ENCODE measurements at regions not wholly inside any gene's neighbourhood (a gene's known extent, or its start where the extent isn't known, plus 50 kb on each side); places are given as distances from the start of the nearest gene placed in this dataset.
"Not testable (repeated sequence)": the region's sequence is repeated elsewhere in the genome, so short reads cannot be mapped to it uniquely, and the experiment has no call there.

DNA sequence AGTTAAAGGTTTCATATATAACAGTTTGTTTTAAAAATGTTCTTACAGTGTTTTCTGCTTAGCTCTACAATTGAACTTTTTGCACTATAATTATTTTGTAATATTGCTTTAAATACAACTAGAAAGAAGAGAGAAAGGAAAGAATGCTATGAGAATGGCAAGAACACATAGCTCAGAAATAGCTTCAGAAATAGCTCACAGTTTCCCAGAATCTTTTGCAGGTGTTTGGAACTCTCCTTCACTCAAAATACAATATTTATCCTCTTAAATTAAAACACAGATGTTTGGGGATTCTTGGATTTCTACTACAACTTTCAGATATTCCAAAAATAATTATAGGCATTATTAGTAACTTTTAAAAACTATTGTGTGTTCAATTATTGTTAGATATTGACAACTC is 658.0 kb upstream of the DPPA4 start:
- H3K4me3 ChIP-seq = no peak overlapping the region
- CTCF ChIA-PET = no interaction called here
- H3K9me3 ChIP-seq (replicated peaks; ENCODE audit: control insufficient read depth, insufficient read depth, low read length) = no peaks in the 10 kb centered on the region
- intact Hi-C loops (cut with micrococcal nuclease; ENCODE audit: unreplicated experiment) (no loop called here), in situ Hi-C loops (cut with MboI) (no loop called here)
- H3K4me2 ChIP-seq (ENCODE audit: control insufficient read depth, insufficient read depth) = no peak overlapping the region
- no peaks in the 10 kb centered on the region for H4K20me1 ChIP-seq (ENCODE audit: control insufficient read depth, insufficient read depth)
- no peak overlapping the region for H2AFZ ChIP-seq (ENCODE audit: control insufficient read depth, low read depth, low read length)
- RAD21 ChIA-PET (ENCODE audit: unreplicated experiment) = no interaction called here
- no peaks in the 10 kb centered on the region for H3K36me3 ChIP-seq (ENCODE audit: control insufficient read depth in 2 of 2, insufficient read depth in 2 of 2, low read length in 1 of 2)
- H3K9ac ChIP-seq (ENCODE audit: control insufficient read depth, insufficient read depth, low read length) = no peak overlapping the region
- H3K4me1 ChIP-seq (ENCODE audit: control insufficient read depth, insufficient read depth, low read length) = no peaks in the 10 kb centered on the region
- TF ChIP-seq BRCA1 (IDR thresholded peaks at IDR 0.05; ENCODE audit: low read depth, low read length) (no peak), JUND (IDR thresholded peaks at IDR 0.05; ENCODE audit: low read depth, low read length) (no peak), PAX8 (IDR thresholded peaks at IDR 0.05) (no peak), PAX5 (IDR thresholded peaks at IDR 0.05; ENCODE audit: borderline replicate concordance, low read depth, low read length) (no peak), CREB1 (IDR thresholded peaks at IDR 0.05; ENCODE audit: low read depth) (no peak), NR2C2 (IDR thresholded peaks at IDR 0.05; ENCODE audit: borderline replicate concordance, control insufficient read depth, insufficient read length, low read depth) (no peak), POU2F2 (IDR thresholded peaks at IDR 0.05; ENCODE audit: borderline replicate concordance, low read depth, low read length) (no peak), CEBPB (IDR thresholded peaks at IDR 0.05; ENCODE audit: borderline replicate concordance in 1 of 2, low read depth in 2 of 2, low read length in 2 of 2) (no peak)
- TF ChIP-seq, protein P1, sequence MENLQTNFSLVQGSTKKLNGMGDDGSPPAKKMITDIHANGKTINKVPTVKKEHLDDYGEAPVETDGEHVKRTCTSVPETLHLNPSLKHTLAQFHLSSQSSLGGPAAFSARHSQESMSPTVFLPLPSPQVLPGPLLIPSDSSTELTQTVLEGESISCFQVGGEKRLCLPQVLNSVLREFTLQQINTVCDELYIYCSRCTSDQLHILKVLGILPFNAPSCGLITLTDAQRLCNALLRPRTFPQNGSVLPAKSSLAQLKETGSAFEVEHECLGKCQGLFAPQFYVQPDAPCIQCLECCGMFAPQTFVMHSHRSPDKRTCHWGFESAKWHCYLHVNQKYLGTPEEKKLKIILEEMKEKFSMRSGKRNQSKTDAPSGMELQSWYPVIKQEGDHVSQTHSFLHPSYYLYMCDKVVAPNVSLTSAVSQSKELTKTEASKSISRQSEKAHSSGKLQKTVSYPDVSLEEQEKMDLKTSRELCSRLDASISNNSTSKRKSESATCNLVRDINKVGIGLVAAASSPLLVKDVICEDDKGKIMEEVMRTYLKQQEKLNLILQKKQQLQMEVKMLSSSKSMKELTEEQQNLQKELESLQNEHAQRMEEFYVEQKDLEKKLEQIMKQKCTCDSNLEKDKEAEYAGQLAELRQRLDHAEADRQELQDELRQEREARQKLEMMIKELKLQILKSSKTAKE (IDR thresholded peaks at IDR 0.05; ENCODE audit: low read depth, poor library complexity, severe bottlenecking) = no peak
- TF ChIP-seq, protein P2, sequence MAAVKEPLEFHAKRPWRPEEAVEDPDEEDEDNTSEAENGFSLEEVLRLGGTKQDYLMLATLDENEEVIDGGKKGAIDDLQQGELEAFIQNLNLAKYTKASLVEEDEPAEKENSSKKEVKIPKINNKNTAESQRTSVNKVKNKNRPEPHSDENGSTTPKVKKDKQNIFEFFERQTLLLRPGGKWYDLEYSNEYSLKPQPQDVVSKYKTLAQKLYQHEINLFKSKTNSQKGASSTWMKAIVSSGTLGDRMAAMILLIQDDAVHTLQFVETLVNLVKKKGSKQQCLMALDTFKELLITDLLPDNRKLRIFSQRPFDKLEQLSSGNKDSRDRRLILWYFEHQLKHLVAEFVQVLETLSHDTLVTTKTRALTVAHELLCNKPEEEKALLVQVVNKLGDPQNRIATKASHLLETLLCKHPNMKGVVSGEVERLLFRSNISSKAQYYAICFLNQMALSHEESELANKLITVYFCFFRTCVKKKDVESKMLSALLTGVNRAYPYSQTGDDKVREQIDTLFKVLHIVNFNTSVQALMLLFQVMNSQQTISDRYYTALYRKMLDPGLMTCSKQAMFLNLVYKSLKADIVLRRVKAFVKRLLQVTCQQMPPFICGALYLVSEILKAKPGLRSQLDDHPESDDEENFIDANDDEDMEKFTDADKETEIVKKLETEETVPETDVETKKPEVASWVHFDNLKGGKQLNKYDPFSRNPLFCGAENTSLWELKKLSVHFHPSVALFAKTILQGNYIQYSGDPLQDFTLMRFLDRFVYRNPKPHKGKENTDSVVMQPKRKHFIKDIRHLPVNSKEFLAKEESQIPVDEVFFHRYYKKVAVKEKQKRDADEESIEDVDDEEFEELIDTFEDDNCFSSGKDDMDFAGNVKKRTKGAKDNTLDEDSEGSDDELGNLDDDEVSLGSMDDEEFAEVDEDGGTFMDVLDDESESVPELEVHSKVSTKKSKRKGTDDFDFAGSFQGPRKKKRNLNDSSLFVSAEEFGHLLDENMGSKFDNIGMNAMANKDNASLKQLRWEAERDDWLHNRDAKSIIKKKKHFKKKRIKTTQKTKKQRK (IDR thresholded peaks at IDR 0.05; ENCODE audit: low read depth, low read length) = no peak
- SMC1A ChIA-PET (ENCODE audit: uncharacterized antibody, unreplicated experiment) = no interaction called here
- POLR2A ChIA-PET = no interaction called here
- H3K27me3 ChIP-seq (replicated peaks in 1 of 2; ENCODE audit: control insufficient read depth in 2 of 2, insufficient read depth in 2 of 2, low read length in 1 of 2) = no peaks in the 10 kb centered on the region
- no TSS peak for BruUV-seq (replicated peaks)
- no peaks in the 10 kb centered on the region for H3K79me2 ChIP-seq (ENCODE audit: control insufficient read depth, insufficient read depth, low read length)
- ATAC-seq (no peak), FAIRE-seq (no peak), DNase-seq (ENCODE audit: low read depth, low spot score) (no peak)
- H3K27ac ChIP-seq (ENCODE audit: control insufficient read depth, insufficient read depth) = no peak overlapping the region

DNA sequence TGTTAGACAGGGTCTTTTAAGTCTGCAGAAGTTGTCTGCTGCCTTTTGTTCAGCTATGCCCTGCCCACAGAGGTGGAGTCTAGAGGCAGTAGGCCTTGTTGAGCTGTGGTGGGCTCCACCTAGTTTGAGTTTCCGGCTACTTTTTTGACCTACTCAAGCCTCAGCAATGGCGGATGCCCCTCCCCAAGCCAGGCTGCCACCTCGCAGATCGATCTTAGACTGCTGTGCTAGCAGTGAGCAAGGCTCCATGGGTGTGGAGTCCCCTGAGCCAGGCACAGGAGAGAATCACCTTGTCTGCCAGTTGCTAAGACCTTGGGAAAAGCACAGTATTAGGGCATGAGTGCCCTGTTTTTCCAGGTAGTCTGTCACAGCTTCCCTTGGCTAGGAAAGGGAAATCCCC is 664.6 kb upstream of the DPPA4 start:
- WGBS (ENCODE audit: insufficient coverage, insufficient replicate concordance, low lambda C conversion rate, missing lambda C conversion rate) = 26% methylated on average over 4 of the region's 4 CpGs
- H3K4me3 ChIP-seq; SMC1A ChIA-PET (ENCODE audit: uncharacterized antibody, unreplicated experiment); H3K9ac ChIP-seq (ENCODE audit: control insufficient read depth, insufficient read depth, low read length); H3K27ac ChIP-seq (ENCODE audit: control insufficient read depth, insufficient read depth); FAIRE-seq; H3K27me3 ChIP-seq (replicated peaks in 1 of 2; ENCODE audit: control insufficient read depth in 2 of 2, insufficient read depth in 2 of 2, low read length in 1 of 2); ATAC-seq; RAD21 ChIA-PET (ENCODE audit: unreplicated experiment); H3K4me2 ChIP-seq (ENCODE audit: control insufficient read depth, insufficient read depth); in situ Hi-C loops (cut with MboI); DNase-seq (ENCODE audit: low read depth, low spot score); H3K79me2 ChIP-seq (ENCODE audit: control insufficient read depth, insufficient read depth, low read length); BruUV-seq (replicated peaks); POLR2A ChIA-PET; intact Hi-C loops (cut with micrococcal nuclease; ENCODE audit: unreplicated experiment); H4K20me1 ChIP-seq (ENCODE audit: control insufficient read depth, insufficient read depth); H3K36me3 ChIP-seq (ENCODE audit: control insufficient read depth in 2 of 2, insufficient read depth in 2 of 2, low read length in 1 of 2); H2AFZ ChIP-seq (ENCODE audit: control insufficient read depth, low read depth, low read length); H3K4me1 ChIP-seq (ENCODE audit: control insufficient read depth, insufficient read depth, low read length); H3K9me3 ChIP-seq (replicated peaks; ENCODE audit: control insufficient read depth, insufficient read depth, low read length): not testable (repeated sequence)
- CTCF ChIA-PET = interaction anchor here (0.6 kb wide), 1 partner anchor 1472 kb away, joined by 3 read pairs; no protein-coding TSS in a partner anchor

Data from GM12878 (cell line).